MV-4-11 (cell line): ENCODE measurements at regions not wholly inside any gene's neighbourhood (a gene's known extent, or its start where the extent isn't known, plus 50 kb on each side); places are given as distances from the start of the nearest gene placed in this dataset.
"Not testable (repeated sequence)": the region's sequence is repeated elsewhere in the genome, so short reads cannot be mapped to it uniquely, and the experiment has no call there.

ENCODE experiments used
- DNase-seq: peaks from one replicate; lab custom pipeline; 2025; lab: John Stamatoyannopoulos, UW

- DNase-seq: no peak
Measured at GRCh38 chrX:94834226-94834625, 1160.2 kb downstream of the FAM133A start.

GRCh38 chrX:94850811-94851210 lies 1176.8 kb downstream of the FAM133A start:
- no peak for DNase-seq

- no peak for DNase-seq
Measured at GRCh38 chrX:94854251-94854650, 1180.2 kb downstream of the FAM133A start.

- not testable (repeated sequence) for DNase-seq
Measured at GRCh38 chrX:94862470-94862869, 1188.5 kb downstream of the FAM133A start.

- DNase-seq: no peak
Measured at GRCh38 chrX:94871640-94872039, 1197.6 kb downstream of the FAM133A start.

GRCh38 chrX:94901849-94902248 lies 1227.8 kb downstream of the FAM133A start:
- DNase-seq: no peak

GRCh38 chrX:94908171-94908570 lies 1234.2 kb downstream of the FAM133A start:
- no peak for DNase-seq

GRCh38 chrX:94908648-94909047 lies 1234.6 kb downstream of the FAM133A start:
- DNase-seq: no peak

- DNase-seq: no peak
Measured at GRCh38 chrX:94914235-94914634, 1240.2 kb downstream of the FAM133A start.

GRCh38 chrX:94932278-94932965 lies 1258.4 kb downstream of the FAM133A start:
- DNase-seq: peak; percentile 62

GRCh38 chrX:94936722-94937121 lies 1262.7 kb downstream of the FAM133A start:
- no peak for DNase-seq

GRCh38 chrX:94937491-94937890 lies 1263.5 kb downstream of the FAM133A start:
- no peak for DNase-seq

GRCh38 chrX:94942603-94943002 lies 1268.6 kb downstream of the FAM133A start:
- DNase-seq: no peak

GRCh38 chrX:94946137-94946536 lies 1272.1 kb downstream of the FAM133A start:
- DNase-seq: not testable (repeated sequence)

GRCh38 chrX:94961730-94962129 lies 1287.7 kb downstream of the FAM133A start:
- no peak for DNase-seq

- DNase-seq: no peak
Measured at GRCh38 chrX:94977562-94977961, 1303.6 kb downstream of the FAM133A start.

GRCh38 chrX:94977986-94978385 lies 1304.0 kb downstream of the FAM133A start:
- DNase-seq: no peak
